GM12873 (cell line): ENCODE measurements at regions not wholly inside any gene's neighbourhood (a gene's known extent, or its start where the extent isn't known, plus 50 kb on each side); places are given as distances from the start of the nearest gene placed in this dataset.

Source experiments
- TF ChIP-seq, protein P1 (sequence below): IDR thresholded peaks from 2 replicates; pipeline ENCODE4 v1.5.1; 2012; ENCODE audit warnings: low read depth, mild to moderate bottlenecking, moderate library complexity, low read length, control low read depth; ENCODE audit not compliant: insufficient read depth; ENCODE audit errors: missing control alignments

DNA sequence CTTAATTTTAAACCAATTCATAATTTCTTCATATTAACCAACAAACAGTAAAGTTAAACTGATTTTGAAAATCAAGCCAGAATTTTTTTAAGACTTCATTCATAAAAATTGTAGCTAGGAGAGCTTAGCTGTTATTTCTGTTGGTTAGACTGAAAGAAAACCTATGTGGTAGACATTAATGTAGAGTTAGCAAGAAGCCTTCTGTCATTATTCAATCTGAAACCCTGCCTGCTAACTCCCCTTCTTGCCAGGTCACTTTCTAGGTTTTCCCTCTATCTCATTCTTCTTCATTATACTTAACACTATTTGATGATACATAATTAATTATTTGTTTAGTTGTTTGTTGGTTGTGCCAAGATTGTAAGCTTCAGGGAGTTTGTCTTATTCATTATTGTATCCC lies 304.3 kb upstream of the MEF2C start:
- TF ChIP-seq, protein P1, sequence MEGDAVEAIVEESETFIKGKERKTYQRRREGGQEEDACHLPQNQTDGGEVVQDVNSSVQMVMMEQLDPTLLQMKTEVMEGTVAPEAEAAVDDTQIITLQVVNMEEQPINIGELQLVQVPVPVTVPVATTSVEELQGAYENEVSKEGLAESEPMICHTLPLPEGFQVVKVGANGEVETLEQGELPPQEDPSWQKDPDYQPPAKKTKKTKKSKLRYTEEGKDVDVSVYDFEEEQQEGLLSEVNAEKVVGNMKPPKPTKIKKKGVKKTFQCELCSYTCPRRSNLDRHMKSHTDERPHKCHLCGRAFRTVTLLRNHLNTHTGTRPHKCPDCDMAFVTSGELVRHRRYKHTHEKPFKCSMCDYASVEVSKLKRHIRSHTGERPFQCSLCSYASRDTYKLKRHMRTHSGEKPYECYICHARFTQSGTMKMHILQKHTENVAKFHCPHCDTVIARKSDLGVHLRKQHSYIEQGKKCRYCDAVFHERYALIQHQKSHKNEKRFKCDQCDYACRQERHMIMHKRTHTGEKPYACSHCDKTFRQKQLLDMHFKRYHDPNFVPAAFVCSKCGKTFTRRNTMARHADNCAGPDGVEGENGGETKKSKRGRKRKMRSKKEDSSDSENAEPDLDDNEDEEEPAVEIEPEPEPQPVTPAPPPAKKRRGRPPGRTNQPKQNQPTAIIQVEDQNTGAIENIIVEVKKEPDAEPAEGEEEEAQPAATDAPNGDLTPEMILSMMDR = no peak

DNA sequence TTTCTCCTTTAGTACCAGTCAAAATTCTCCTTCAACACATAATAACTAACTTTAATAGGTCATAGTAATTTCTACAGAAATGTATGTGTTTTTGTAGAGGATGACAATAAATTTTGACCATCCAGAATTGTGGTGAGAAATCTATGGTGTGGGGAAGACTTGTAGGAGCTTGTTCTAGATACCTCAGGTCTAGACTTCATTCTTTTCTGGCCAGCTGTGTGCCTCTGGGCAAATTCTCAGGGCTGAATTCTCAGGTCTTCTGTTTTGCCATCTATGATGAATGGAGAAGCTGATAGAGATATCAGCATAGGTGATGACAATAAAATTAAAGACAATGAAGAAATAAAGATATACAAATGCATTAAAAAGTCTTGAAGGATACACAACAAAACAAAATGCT lies 298.6 kb upstream of the MEF2C start:
- TF ChIP-seq, protein P1 = no peak

DNA sequence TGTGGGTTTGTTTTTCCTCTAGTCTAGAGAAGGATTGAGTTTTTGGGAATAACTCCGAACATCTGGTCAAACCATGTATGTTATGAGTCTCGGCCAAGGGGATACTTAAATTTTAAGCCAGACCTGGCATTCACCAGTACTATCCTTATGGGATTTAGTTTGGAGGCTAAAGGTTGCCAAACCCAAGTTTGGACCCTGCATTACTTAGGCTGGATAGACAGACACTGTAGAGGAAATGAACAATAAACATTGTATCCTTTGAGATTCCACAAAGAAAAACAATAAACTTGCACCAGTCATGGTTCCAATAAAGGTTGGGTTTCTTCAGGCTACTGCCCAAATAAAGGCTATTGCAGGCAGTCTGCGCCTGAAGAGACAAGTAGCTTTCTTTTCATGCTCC lies 296.7 kb upstream of the MEF2C start:
- TF ChIP-seq, protein P1 = no peak

DNA sequence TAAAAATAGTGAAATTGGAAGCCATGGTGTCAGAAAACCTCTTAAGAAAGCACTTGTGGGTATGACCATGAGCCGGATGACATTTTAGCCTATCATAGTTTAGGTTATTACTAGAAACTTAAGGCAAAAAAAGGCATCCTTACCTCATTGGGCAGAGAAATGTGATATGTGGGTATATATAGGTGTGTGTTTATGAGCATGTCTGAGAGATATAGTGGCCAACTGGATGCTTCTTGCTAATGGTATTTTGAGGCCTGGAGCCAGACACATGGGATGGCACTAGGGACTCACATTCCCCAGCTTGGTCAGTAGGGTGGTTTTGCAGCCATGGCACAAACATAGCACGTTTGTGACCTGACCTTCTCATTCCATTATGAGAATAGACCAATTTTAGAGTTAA lies 295.6 kb upstream of the MEF2C start:
- TF ChIP-seq, protein P1 = no peak

DNA sequence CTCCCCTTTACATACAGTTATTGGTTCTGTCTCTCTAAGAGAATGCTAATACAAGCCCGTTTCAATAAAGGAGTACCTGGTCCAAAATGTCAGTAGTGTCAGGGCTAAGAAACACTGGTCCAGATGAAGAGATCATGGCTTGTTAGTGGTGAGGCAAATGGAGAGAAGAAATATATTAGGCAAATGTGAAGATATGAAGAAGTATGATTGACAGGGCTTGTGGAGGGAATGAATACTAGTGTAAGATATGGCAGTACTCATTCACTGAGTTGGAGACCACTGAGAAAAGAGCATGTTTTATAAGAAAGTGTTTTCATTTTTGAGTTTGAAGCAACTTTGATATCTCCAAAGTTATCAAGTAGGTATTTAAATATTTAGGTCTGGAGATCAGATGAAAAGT lies 290.5 kb upstream of the MEF2C start:
- TF ChIP-seq, protein P1 = no peak

DNA sequence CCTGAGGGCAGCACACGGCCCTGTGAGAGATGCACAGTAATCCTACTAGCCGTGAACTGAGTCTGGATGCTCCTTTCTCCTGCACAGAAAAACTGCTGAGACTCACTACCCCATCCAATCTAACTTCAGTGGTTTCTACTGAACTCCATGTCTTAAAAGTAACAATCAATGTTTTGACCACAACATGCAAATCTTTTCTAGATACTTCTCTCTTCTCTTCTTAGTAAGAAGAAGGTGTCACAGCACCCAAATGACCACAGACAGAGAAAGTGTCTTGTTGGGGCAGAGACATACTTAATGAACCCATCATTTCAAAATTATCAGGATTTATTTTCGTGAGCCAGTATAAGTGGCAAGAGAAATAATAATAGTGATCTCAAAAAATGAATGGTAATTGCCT lies 285.8 kb upstream of the MEF2C start:
- TF ChIP-seq, protein P1 = no peak

DNA sequence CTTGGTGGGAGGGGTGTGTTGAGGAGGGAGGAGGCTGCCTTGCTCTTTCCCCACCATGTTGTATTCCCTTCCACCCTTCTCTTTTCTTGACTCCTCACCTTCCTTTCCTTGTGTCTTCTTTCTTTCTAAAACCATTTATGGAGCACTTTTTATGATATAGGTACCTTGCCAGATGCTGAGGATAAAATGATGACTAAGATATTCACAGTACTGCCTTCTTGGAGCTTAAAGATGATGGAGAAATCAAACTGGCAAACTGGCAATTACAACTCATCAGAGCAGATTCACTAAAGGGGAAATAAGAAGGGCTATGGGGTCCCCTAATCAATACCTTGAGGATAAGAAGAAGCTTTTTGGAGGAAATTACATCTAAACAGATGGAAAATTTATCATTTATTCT lies 273.2 kb upstream of the MEF2C start:
- TF ChIP-seq, protein P1 = no peak
